Right lung (tissue), 2 donors: ENCODE measurements at regions not wholly inside any gene's neighbourhood (a gene's known extent, or its start where the extent isn't known, plus 50 kb on each side); places are given as distances from the start of the nearest gene placed in this dataset.

Experiments
- DNase-seq, 2 donors: peaks; one replicate each; pipeline ENCODE4 v3.0.0-alpha.2; 2013

GRCh38 chr14:84785996-84786395 lies 743.9 kb upstream of the FLRT2 start:
- DNase-seq = no peak

- no peak for DNase-seq
Observed at GRCh38 chr14:84789012-84789411, 740.9 kb upstream of the FLRT2 start.

DNA sequence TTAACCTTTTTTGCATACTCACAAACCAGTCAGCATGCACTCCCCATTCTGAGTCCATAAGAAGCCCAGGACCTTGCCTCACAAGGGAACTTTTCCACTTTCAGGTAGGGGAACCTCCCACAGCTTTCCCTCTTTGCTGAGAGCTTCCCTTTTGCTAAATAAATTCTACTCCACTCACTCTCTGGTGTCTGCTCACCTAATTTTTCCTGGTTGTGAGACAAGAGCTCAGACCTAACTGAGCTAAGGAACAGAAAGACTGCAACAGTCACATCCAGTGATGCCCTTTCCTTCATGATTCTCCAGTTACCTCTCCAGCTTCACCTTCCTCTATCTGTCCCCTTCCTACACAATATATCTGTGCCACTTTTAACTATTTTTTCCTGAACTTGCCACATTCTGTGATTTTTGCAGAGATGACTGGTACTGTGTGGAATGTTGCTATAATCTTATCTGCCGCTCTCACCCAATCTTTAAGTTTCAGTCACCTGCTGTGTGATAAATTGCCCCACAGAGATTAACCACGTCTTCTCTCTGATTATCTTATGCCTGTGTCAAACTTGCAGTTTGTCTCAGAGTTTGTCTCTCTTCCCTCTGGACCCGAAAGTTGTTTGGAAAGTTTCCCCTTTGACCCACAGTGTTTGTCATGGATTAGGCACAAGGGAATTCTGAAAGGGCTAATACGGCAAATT lies 737.1 kb upstream of the FLRT2 start:
- no peak for DNase-seq

GRCh38 chr14:84797326-84797725 lies 732.6 kb upstream of the FLRT2 start:
- DNase-seq = no peak

DNA sequence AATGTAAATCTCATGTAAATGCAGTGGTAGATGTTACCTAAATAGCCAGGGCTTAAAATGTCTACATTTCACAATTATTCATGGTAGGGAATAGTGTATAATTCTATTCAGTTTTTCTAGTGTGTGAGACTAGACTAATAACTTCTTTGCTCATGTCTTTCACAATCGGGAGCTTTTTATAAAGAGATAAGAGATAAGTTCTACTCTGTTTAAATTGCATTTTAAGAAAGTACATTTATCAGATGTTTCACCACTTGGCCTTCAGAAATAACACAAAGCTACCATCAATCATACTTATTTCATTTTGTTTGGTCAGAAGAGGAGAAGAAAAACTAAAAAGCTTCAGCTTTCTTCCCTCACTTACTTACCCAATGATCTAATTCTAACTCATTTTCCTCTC lies 725.5 kb upstream of the FLRT2 start:
- no peak for DNase-seq

DNA sequence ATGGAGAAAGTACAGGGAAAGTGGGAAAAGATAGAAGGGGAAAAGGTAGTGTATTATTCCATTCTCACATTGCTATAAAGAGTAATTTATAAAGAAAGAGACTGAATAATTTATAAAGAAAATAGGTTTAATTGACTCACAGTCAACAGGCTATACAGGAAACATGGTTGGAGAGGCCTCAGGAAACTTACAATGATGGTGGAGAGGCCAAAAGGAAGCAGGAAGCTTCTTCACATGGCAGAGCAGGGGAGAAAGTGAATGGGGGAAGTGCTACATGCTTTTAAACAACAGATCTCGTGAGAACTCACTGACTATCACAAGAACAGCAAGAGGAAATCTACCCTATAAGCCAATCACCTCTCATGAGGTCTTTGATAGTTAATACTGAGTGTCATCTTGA lies 725.0 kb upstream of the FLRT2 start:
- no peak for DNase-seq

GRCh38 chr14:84806181-84806580 lies 723.8 kb upstream of the FLRT2 start:
- no peak for DNase-seq

GRCh38 chr14:84806622-84807021 lies 723.3 kb upstream of the FLRT2 start:
- DNase-seq = no peak

DNA sequence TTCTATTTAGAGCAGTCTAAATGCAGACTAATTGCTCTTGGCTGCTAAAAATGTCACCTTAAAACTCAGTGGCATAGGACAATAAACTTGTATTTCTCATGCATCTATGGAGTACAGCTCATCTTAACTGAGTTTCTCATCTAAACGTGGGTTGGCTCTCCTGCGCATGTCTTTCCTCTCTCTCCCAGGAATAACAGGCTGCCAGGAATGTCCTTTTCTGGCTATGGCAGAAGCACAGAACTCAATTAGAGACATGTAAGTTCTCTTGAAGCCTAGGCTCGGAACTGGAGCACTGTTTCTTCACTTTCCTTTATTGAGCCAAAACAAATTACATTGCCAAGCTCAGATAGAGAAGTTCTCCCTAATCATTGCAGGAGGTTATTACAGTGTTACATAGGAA lies 722.3 kb upstream of the FLRT2 start:
- DNase-seq = no peak

DNA sequence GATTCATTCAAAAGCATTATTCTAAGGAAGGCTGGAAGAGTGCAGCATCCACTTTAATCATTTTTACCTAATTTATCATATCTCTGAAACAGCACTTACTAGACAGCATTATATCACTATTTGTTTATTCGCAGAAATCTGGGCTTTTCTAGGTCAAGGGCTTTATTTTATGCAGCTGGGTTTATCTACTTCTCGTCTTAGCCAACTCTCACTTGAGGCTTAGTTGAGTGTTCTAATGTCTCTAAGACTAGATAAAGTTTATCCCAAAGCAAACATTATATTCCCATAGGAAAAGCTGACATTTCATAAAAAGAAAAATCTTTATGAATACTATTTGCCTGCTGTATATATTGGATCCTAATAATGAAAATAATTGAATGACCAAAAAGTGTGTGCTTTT lies 720.8 kb upstream of the FLRT2 start:
- DNase-seq = peak in 1 of 2 donors; percentile 2

- no peak for DNase-seq
Observed at GRCh38 chr14:84814391-84814790, 715.6 kb upstream of the FLRT2 start.

- DNase-seq = no peak
Observed at GRCh38 chr14:84819528-84819927, 710.4 kb upstream of the FLRT2 start.

- no peak for DNase-seq
Observed at GRCh38 chr14:84825481-84826251, 704.3 kb upstream of the FLRT2 start.

- DNase-seq = no peak
Observed at GRCh38 chr14:84826294-84826693, 703.6 kb upstream of the FLRT2 start.

DNA sequence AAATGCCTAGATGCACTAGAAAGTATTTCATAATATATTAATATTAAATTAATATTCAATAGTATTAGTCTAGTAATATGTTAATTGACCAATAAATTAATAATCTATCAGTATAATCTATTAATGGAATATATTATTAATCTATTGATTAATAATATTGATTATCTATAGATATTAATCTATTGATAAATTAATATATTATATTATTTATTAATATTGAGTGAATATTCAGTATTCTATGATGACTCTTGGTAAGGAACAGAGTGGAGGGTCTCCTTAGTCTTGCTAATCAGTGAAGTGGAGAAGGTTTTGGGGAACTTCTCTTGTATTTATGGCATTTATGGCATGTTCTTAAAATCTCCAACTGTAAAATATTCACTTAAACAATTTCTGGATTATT lies 679.3 kb upstream of the FLRT2 start:
- no peak for DNase-seq

DNA sequence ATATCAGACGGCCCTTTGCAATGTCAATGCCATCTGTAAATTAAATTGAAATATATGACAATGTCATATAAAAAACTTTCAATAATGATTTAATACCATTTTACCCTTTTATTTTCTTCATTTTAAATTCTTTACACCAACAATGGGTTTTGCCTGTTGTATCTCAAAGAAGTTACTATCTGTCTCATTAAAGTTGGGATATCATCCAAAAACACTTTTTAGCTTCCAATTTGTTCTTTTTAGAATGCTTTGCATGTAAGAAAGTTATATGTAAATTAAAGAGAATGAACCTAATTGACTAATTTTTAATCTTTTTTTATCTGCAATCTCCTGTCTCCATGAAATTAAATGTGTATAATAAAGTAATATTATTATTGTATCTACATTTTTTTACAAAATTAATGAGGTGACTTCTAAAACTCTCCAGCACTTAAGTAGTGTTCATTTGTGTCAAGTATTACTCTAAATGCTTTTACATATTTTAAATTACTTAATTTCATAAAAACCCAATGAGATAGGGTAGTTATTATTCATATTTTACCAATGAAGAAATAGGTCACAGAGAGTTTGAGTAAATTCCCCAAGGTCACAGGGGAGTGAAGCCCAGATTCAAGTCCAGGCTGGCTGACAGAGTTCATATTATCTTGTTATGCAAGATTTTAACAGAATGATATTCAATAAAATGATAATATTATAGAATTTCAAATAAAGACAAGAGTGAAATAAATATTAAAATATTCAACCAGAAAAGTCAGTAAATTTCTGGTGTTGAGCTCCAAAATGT lies 673.0 kb upstream of the FLRT2 start:
- no peak for DNase-seq

DNA sequence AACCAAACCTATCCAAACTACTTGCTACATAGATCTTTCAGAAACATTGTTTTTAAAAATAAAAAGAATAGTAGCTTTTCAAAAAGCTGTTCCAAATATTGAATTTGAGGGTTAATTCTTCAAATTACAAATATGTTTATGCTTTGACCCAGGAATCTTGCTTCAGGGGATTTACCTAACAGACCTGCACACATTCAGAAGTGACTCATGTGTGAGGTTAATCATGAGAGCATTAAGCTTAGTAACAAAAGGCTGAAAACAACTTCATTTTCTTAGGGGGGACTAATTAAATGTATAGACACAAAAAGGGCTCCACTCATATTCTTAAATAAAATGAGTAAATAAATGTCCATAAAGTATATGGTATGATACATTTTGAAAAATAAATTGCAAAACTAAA lies 672.4 kb upstream of the FLRT2 start:
- no peak for DNase-seq

- no peak for DNase-seq
Observed at GRCh38 chr14:84859116-84859515, 670.8 kb upstream of the FLRT2 start.

GRCh38 chr14:84864548-84865271 lies 665.2 kb upstream of the FLRT2 start:
- DNase-seq = no peak

GRCh38 chr14:84871734-84872133 lies 658.2 kb upstream of the FLRT2 start:
- no peak for DNase-seq

- no peak for DNase-seq
Observed at GRCh38 chr14:84874436-84874835, 655.5 kb upstream of the FLRT2 start.

DNA sequence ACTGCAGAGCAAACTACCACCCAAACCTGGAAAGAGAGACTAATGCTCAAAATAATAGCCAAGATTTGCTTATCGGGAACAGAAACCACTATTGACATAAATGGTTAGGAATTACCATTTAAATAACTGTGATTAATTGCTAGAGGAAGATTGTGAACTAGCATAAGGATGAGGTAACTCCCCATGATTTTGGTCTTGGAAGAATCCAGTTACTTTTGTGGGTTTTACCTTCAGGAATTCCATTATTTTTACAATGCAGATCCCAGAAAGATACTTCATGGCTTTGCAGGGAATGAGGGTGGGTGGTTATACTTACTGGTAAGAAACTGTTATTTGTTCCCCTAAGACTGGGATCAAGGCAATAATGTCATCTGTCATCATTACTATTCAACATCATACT lies 652.9 kb upstream of the FLRT2 start:
- no peak for DNase-seq
